Activated naive CD8-positive, alpha-beta T cell treated with anti-CD3 and anti-CD28 coated beads for 36 hours (primary cell): ENCODE measurements at regions not wholly inside any gene's neighbourhood (a gene's known extent, or its start where the extent isn't known, plus 50 kb on each side); places are given as distances from the start of the nearest gene placed in this dataset.
"Not testable (repeated sequence)": the region's sequence is repeated elsewhere in the genome, so short reads cannot be mapped to it uniquely, and the experiment has no call there.

Source experiments
- DNase-seq: peaks from one replicate; pipeline ENCODE4 v3.0.0; 2021
- H3K27ac Mint-ChIP-seq: one replicate; pipeline ENCODE4 v1.8.0; 2022; ENCODE audit warnings: mild to moderate bottlenecking, moderate library complexity, mixed read lengths
- H3K27me3 Mint-ChIP-seq: one replicate; pipeline ENCODE4 v1.8.0; 2022; ENCODE audit warnings: mild to moderate bottlenecking, mixed read lengths
- H3K36me3 Mint-ChIP-seq: one replicate; pipeline ENCODE4 v1.8.0; 2021; ENCODE audit warnings: mild to moderate bottlenecking, mixed read lengths
- H3K4me1 Mint-ChIP-seq: one replicate; pipeline ENCODE4 v1.8.0; 2021; ENCODE audit warnings: mixed read lengths
- H3K4me3 Mint-ChIP-seq: one replicate; pipeline ENCODE4 v1.8.0; 2022; ENCODE audit warnings: mild to moderate bottlenecking, moderate library complexity, mixed read lengths
- H3K9me3 Mint-ChIP-seq: one replicate; pipeline ENCODE4 v1.8.0; 2022; ENCODE audit warnings: mixed read lengths

DNA sequence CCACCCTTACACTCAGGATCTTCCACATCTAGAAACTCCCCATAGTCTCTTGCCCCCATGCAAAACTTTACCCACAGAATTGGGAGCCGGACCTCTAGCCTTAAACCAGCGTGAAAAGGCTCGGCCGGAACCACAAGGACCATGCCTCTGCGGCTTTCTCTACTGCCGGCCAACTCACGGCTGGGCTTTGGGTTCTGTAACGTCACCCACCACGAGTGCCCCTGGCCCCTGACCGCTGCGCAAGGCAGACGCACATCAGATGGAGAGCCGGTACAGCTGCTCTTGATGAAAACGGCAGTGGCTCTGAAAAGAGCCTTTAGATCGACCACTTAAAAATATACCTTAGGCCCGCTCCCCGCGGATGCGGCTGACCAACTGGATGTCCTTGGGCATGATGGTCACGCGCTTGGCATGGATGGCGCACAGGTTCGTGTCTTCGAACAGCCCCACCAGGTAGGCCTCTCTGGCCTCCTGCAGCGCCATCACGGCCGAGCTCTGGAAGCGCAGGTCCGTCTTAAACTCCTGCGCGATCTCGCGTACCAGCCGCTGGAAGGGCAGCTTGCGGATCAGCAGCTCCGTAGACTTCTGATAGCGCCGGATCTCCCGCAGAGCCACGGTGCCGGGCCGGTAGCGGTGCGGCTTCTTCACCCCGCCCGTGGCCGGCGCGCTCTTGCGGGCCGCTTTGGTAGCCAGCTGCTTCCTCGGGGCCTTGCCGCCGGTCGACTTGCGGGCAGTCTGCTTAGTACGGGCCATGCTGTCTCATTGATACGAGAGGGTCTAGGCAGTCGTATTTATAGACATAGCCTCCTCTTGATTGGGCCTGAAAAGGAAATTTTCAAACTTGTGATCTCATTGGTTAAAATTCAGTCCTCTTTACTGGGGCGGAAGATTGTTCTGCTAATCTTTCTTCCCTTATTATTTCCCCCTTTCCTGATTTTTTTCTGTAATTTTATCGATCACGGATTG, 66.3 kb downstream of the FAM72C start:
- H3K27me3 Mint-ChIP-seq, H3K9me3 Mint-ChIP-seq, H3K27ac Mint-ChIP-seq, H3K4me1 Mint-ChIP-seq, H3K36me3 Mint-ChIP-seq: not testable (repeated sequence)
- peak; percentile 4 for DNase-seq
- H3K4me3 Mint-ChIP-seq, result peak overlapping the region; percentile 52

DNA sequence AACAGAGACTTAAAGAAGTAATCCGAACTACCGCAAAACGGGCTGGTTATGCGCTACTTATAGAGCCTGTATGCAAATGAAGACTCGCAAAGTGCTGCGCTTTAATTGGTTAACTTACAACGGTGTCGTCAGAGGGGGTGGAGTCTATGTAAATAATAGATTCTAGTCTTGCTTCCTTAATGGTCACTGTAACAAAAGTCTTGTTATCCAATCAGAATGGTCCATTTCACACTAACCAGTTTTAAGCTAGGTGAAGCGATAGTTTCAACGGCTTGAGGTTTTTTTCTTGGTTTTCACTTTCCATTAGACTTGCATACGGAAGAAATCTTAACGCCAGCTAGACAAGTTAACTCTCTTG, 67.2 kb downstream of the FAM72C start:
- not testable (repeated sequence) for H3K4me3 Mint-ChIP-seq, H3K4me1 Mint-ChIP-seq, DNase-seq, H3K27me3 Mint-ChIP-seq, H3K36me3 Mint-ChIP-seq, H3K27ac Mint-ChIP-seq, H3K9me3 Mint-ChIP-seq

- not testable (repeated sequence) for H3K27ac Mint-ChIP-seq, H3K4me3 Mint-ChIP-seq, H3K4me1 Mint-ChIP-seq, DNase-seq, H3K9me3 Mint-ChIP-seq, H3K27me3 Mint-ChIP-seq, H3K36me3 Mint-ChIP-seq
Measured at GRCh38 chr1:143903899-143904621, 67.7 kb downstream of the FAM72C start.

DNA sequence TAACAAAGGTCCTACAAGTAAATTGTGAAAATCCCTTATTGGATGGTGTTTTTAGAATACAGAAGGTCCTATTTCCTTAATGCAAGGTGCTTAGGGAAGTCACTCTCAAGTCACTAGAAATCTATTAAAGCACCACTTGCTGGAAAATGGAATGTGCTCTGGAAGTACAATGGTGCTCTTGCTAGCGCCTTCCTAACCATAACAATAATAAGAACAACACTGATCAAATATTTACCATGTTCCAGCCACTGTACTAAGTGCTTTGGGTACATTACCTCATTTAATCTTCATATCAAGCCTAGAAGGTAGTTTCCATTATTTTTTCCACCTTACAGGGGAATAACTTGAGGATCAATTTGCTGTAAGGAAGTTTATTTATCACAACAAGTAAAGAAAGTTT, 75.4 kb downstream of the FAM72C start:
- H3K27me3 Mint-ChIP-seq, H3K9me3 Mint-ChIP-seq, H3K4me3 Mint-ChIP-seq, H3K27ac Mint-ChIP-seq, H3K4me1 Mint-ChIP-seq, H3K36me3 Mint-ChIP-seq, DNase-seq: not testable (repeated sequence)

DNA sequence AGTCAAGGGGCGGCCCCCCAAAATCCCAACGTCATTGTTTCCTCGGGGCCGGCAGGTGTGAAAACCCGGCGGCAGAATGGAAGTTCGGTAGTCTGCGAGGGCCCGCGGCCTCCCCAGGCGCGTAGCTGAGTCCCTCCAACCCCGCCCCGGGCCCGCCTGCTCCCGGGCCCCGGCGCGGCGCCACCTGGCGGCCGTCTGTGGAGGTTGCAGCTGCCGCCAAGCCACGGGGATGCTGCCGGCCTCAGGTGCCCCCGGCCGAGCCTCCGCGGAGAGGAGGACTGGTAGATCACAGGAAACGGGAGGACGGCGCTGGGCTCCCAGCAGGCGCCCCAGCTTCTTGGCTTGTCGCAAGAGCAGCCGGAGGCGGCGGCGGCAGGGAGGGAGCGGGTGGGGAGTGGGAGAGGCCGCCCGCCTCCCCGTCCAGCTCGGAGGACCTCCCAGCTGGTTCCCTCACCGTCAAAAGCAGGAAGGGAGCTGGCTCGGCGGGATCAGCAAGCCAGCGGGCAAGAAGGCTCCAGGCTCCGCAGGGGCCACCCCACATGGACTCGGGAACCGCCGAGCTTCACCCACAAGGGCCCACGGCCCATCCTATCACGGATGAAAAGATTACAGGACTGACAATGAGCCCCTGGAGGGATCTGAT, 86.7 kb downstream of the FAM72C start:
- not testable (repeated sequence) for H3K4me1 Mint-ChIP-seq, H3K27ac Mint-ChIP-seq, H3K36me3 Mint-ChIP-seq, H3K27me3 Mint-ChIP-seq, H3K9me3 Mint-ChIP-seq, H3K4me3 Mint-ChIP-seq
- peak; percentile 70 for DNase-seq

GRCh38 chr1:143884532-143884931, 87.3 kb downstream of the FAM72C start:
- H3K4me1 Mint-ChIP-seq, H3K9me3 Mint-ChIP-seq, H3K27me3 Mint-ChIP-seq, H3K27ac Mint-ChIP-seq, H3K36me3 Mint-ChIP-seq: not testable (repeated sequence)
- DNase-seq, result peak; percentile 43
- peak overlapping the region; percentile 32 for H3K4me3 Mint-ChIP-seq

GRCh38 chr1:143879757-143880536, 91.8 kb downstream of the FAM72C start:
- not testable (repeated sequence) for H3K36me3 Mint-ChIP-seq, H3K4me1 Mint-ChIP-seq, H3K27me3 Mint-ChIP-seq, H3K27ac Mint-ChIP-seq, H3K9me3 Mint-ChIP-seq, H3K4me3 Mint-ChIP-seq, DNase-seq

GRCh38 chr1:143875947-143876346, 95.8 kb downstream of the FAM72C start:
- not testable (repeated sequence) for H3K4me3 Mint-ChIP-seq, H3K36me3 Mint-ChIP-seq, H3K9me3 Mint-ChIP-seq, H3K27me3 Mint-ChIP-seq, DNase-seq, H3K27ac Mint-ChIP-seq, H3K4me1 Mint-ChIP-seq

- H3K27me3 Mint-ChIP-seq, DNase-seq: not testable (repeated sequence)
Measured at GRCh38 chr1:143874625-143875024, 97.2 kb downstream of the FAM72C start.

GRCh38 chr1:143873650-143874049, 98.1 kb downstream of the FAM72C start:
- DNase-seq, H3K27ac Mint-ChIP-seq, H3K4me3 Mint-ChIP-seq, H3K9me3 Mint-ChIP-seq, H3K27me3 Mint-ChIP-seq, H3K36me3 Mint-ChIP-seq, H3K4me1 Mint-ChIP-seq: not testable (repeated sequence)

More at GRCh38 chr1:143874625-143875024, 97.2 kb downstream of the FAM72C start:
- not testable (repeated sequence) for H3K9me3 Mint-ChIP-seq, H3K4me3 Mint-ChIP-seq, H3K36me3 Mint-ChIP-seq, H3K27ac Mint-ChIP-seq, H3K4me1 Mint-ChIP-seq

- not testable (repeated sequence) for DNase-seq, H3K4me3 Mint-ChIP-seq, H3K36me3 Mint-ChIP-seq, H3K9me3 Mint-ChIP-seq, H3K27ac Mint-ChIP-seq, H3K4me1 Mint-ChIP-seq, H3K27me3 Mint-ChIP-seq
Measured at GRCh38 chr1:143870388-143870787, 101.4 kb downstream of the FAM72C start.

- not testable (repeated sequence) for H3K9me3 Mint-ChIP-seq, H3K4me3 Mint-ChIP-seq, H3K27ac Mint-ChIP-seq, DNase-seq, H3K27me3 Mint-ChIP-seq, H3K36me3 Mint-ChIP-seq, H3K4me1 Mint-ChIP-seq
Measured at GRCh38 chr1:143867590-143868220, 104.1 kb downstream of the FAM72C start.

GRCh38 chr1:143863901-143864520, 107.8 kb downstream of the FAM72C start:
- H3K36me3 Mint-ChIP-seq, H3K27ac Mint-ChIP-seq, DNase-seq, H3K9me3 Mint-ChIP-seq, H3K4me3 Mint-ChIP-seq, H3K27me3 Mint-ChIP-seq, H3K4me1 Mint-ChIP-seq: not testable (repeated sequence)

GRCh38 chr1:143862722-143863121, 109.1 kb downstream of the FAM72C start:
- H3K27ac Mint-ChIP-seq, H3K4me3 Mint-ChIP-seq, H3K9me3 Mint-ChIP-seq, DNase-seq, H3K36me3 Mint-ChIP-seq, H3K27me3 Mint-ChIP-seq, H3K4me1 Mint-ChIP-seq: not testable (repeated sequence)
